ENCODE measurements at regions not wholly inside any gene's neighbourhood (a gene's known extent, or its start where the extent isn't known, plus 50 kb on each side); places are given as distances from the start of the nearest gene placed in this dataset.

GRCh38 chr20:58023781-58024180 is 204.7 kb downstream of the ANKRD60 start:
- Histone ChIP-seq H3K4me3 (ENCODE audit: low read depth, low read length) (no peak overlapping the region), H3K27me3 (ENCODE audit: control insufficient read depth, insufficient read depth, low read length) (no peaks in the 10 kb centered on the region), H3K27ac (ENCODE audit: low read depth, low read length) (no peak overlapping the region), H3K9me3 (ENCODE audit: control insufficient read depth, insufficient read depth, low read length) (no peaks in the 10 kb centered on the region; the same call in 1 of the 2 replicates)
- TF ChIP-seq CTCF (IDR thresholded peaks at IDR 0.05; ENCODE audit: low read depth, low read length): no peak
- DNase-seq (ENCODE audit: low read depth, low spot score): no peak
- CTCF ChIA-PET: interaction anchor here (0.6 kb wide), 1 partner anchor 371 kb away, joined by 4 read pairs; no protein-coding TSS in a partner anchor
- POLR2A ChIA-PET: no interaction called here

GRCh38 chr20:58023346-58023745 is 205.1 kb downstream of the ANKRD60 start:
- no peak for DNase-seq (ENCODE audit: low read depth, low spot score)
- CTCF ChIA-PET: interaction anchor here (0.6 kb wide), 1 partner anchor 370 kb away, joined by 4 read pairs; no protein-coding TSS in a partner anchor
- H3K4me3 ChIP-seq (ENCODE audit: low read depth, low read length): no peak overlapping the region
- H3K9me3 ChIP-seq (ENCODE audit: control insufficient read depth, insufficient read depth, low read length): no peaks in the 10 kb centered on the region; the same call in 1 of the 2 replicates
- no peak for TF ChIP-seq CTCF (IDR thresholded peaks at IDR 0.05; ENCODE audit: low read depth, low read length)
- no peak overlapping the region for H3K27ac ChIP-seq (ENCODE audit: low read depth, low read length)
- H3K27me3 ChIP-seq (ENCODE audit: control insufficient read depth, insufficient read depth, low read length): no peaks in the 10 kb centered on the region
- POLR2A ChIA-PET: no interaction called here

- Histone ChIP-seq H3K27ac (ENCODE audit: low read depth, low read length) (no peak overlapping the region), H3K4me3 (ENCODE audit: low read depth, low read length) (no peak overlapping the region), H3K9me3 (ENCODE audit: control insufficient read depth, insufficient read depth, low read length) (no peaks in the 10 kb centered on the region; the same call in 1 of the 2 replicates), H3K27me3 (ENCODE audit: control insufficient read depth, insufficient read depth, low read length) (no peaks in the 10 kb centered on the region)
- ChIA-PET CTCF (no interaction called here), POLR2A (no interaction called here)
- no peak for DNase-seq (ENCODE audit: low read depth, low spot score)
- no peak for TF ChIP-seq CTCF (IDR thresholded peaks at IDR 0.05; ENCODE audit: low read depth, low read length)
These were observed 205.7 kb downstream of the ANKRD60 start for GRCh38 chr20:58022711-58023110.

- no peak overlapping the region for H3K4me3 ChIP-seq (ENCODE audit: low read depth, low read length)
- CTCF ChIA-PET: no interaction called here
- H3K9me3 ChIP-seq (ENCODE audit: control insufficient read depth, insufficient read depth, low read length): no peaks in the 10 kb centered on the region; the same call in 1 of the 2 replicates
- no peak for TF ChIP-seq CTCF (IDR thresholded peaks at IDR 0.05; ENCODE audit: low read depth, low read length)
- no peak for DNase-seq (ENCODE audit: low read depth, low spot score)
- H3K27me3 ChIP-seq (ENCODE audit: control insufficient read depth, insufficient read depth, low read length): no peaks in the 10 kb centered on the region
- H3K27ac ChIP-seq (ENCODE audit: low read depth, low read length): no peak overlapping the region
- POLR2A ChIA-PET: no interaction called here
These were observed 207.0 kb downstream of the ANKRD60 start for GRCh38 chr20:58021481-58021880.

- no peak for DNase-seq (ENCODE audit: low read depth, low spot score)
- CTCF ChIA-PET: no interaction called here
- H3K27me3 ChIP-seq (ENCODE audit: control insufficient read depth, insufficient read depth, low read length): no peaks in the 10 kb centered on the region
- no peaks in the 10 kb centered on the region; the same call in 1 of the 2 replicates for H3K9me3 ChIP-seq (ENCODE audit: control insufficient read depth, insufficient read depth, low read length)
- no peak overlapping the region for H3K27ac ChIP-seq (ENCODE audit: low read depth, low read length)
- POLR2A ChIA-PET: no interaction called here
- no peak for TF ChIP-seq CTCF (IDR thresholded peaks at IDR 0.05; ENCODE audit: low read depth, low read length)
- no peak overlapping the region for H3K4me3 ChIP-seq (ENCODE audit: low read depth, low read length)
These were observed 207.6 kb downstream of the ANKRD60 start for GRCh38 chr20:58020656-58021454.

Measured in AG04450 (cell line).